ENCODE measurements at regions not wholly inside any gene's neighbourhood (a gene's known extent, or its start where the extent isn't known, plus 50 kb on each side); places are given as distances from the start of the nearest gene placed in this dataset.

DNA sequence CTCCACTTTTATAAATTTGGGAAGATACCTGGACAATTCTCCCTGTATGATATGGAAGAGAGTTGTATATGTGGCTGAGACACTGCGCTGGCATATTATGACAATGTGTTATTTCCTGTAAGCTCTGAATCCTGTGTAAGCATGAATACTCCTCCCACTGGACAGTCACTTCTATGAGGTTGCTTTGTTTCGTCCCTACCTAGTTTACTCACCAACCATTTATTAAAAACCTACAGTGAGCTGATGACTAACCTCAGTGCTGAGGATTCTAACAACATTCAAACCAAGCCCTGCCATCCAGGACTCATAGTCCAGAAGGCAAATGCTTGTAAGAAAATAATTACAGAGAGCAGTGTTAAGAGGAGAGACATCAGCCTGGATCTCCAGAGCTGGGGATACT lies 1632.9 kb upstream of the TENM3 start:
- no peaks in the 10 kb centered on the region for H3K27me3 ChIP-seq (ENCODE audit: control insufficient read depth, insufficient read depth, low read length)
- no peak overlapping the region for H3K4me3 ChIP-seq (ENCODE audit: low read length)
- no peak overlapping the region for H3K9ac ChIP-seq (ENCODE audit: low read length)
- H3K27ac ChIP-seq (ENCODE audit: low read depth, low read length), result no peak overlapping the region
- H3K36me3 ChIP-seq (ENCODE audit: control insufficient read depth, insufficient read depth, low read length), result no peaks in the 10 kb centered on the region
- H3K4me1 ChIP-seq (ENCODE audit: control insufficient read depth, insufficient read depth, low read length), result no peaks in the 10 kb centered on the region

DNA sequence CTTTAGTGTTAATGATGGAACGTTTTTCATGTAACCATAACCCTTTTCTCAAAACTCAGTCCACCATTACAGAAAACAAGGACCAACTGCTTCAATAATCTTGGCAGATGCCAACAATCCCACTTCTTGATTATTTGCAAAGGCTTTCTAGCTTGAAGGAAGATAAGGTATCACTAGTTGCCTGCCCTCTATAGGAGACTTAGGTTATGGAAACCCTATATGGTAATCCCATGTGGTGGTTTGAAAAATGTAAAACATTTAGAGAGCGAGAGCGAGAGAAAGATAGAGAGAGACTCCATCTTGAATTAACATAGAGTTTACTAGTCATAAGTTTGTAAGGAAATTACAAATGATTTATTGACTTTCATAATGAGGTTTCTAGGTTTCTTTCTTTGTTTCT lies 1627.5 kb upstream of the TENM3 start:
- H3K36me3 ChIP-seq (ENCODE audit: control insufficient read depth, insufficient read depth, low read length), result no peaks in the 10 kb centered on the region
- H3K27ac ChIP-seq (ENCODE audit: low read depth, low read length), result no peak overlapping the region
- H3K27me3 ChIP-seq (ENCODE audit: control insufficient read depth, insufficient read depth, low read length), result no peaks in the 10 kb centered on the region
- H3K4me1 ChIP-seq (ENCODE audit: control insufficient read depth, insufficient read depth, low read length), result no peaks in the 10 kb centered on the region
- no peak overlapping the region for H3K4me3 ChIP-seq (ENCODE audit: low read length)
- H3K9ac ChIP-seq (ENCODE audit: low read length), result no peak overlapping the region

DNA sequence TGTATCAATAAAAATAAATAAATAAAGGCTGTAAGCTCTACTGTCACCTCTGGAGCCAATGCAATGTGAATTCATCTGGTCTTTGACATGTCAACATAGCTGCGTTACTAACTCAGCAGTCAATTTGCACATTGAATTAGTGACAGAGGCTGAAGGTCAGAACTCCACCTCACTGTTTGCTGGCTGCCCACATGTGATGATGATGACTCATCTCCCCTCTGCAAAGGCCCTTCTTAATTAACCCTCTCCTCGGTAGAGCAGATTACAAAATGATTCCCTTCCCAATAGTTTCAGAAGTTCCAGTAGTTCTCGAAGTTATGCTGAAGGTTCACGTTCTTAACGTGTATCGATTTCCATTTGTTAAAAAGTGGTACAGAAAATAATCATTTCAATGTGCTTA lies 1626.0 kb upstream of the TENM3 start:
- Histone ChIP-seq H3K4me3 (ENCODE audit: low read length) (no peak overlapping the region), H3K27ac (ENCODE audit: low read depth, low read length) (no peak overlapping the region), H3K9ac (ENCODE audit: low read length) (no peak overlapping the region), H3K27me3 (ENCODE audit: control insufficient read depth, insufficient read depth, low read length) (no peaks in the 10 kb centered on the region), H3K4me1 (ENCODE audit: control insufficient read depth, insufficient read depth, low read length) (no peaks in the 10 kb centered on the region), H3K36me3 (ENCODE audit: control insufficient read depth, insufficient read depth, low read length) (no peaks in the 10 kb centered on the region)

GRCh38 chr4:180618396-180618795 lies 1624.8 kb upstream of the TENM3 start:
- no peak overlapping the region for H3K27ac ChIP-seq (ENCODE audit: low read depth, low read length)
- H3K4me1 ChIP-seq (ENCODE audit: control insufficient read depth, insufficient read depth, low read length), result no peaks in the 10 kb centered on the region
- H3K36me3 ChIP-seq (ENCODE audit: control insufficient read depth, insufficient read depth, low read length), result no peaks in the 10 kb centered on the region
- no peaks in the 10 kb centered on the region for H3K27me3 ChIP-seq (ENCODE audit: control insufficient read depth, insufficient read depth, low read length)
- no peak overlapping the region for H3K4me3 ChIP-seq (ENCODE audit: low read length)
- H3K9ac ChIP-seq (ENCODE audit: low read length), result no peak overlapping the region

GRCh38 chr4:180619440-180619839 lies 1623.8 kb upstream of the TENM3 start:
- Histone ChIP-seq H3K27ac (ENCODE audit: low read depth, low read length) (no peak overlapping the region), H3K4me3 (ENCODE audit: low read length) (no peak overlapping the region), H3K9ac (ENCODE audit: low read length) (no peak overlapping the region), H3K27me3 (ENCODE audit: control insufficient read depth, insufficient read depth, low read length) (no peaks in the 10 kb centered on the region), H3K4me1 (ENCODE audit: control insufficient read depth, insufficient read depth, low read length) (no peaks in the 10 kb centered on the region), H3K36me3 (ENCODE audit: control insufficient read depth, insufficient read depth, low read length) (no peaks in the 10 kb centered on the region)

GRCh38 chr4:180622254-180622653 lies 1620.9 kb upstream of the TENM3 start:
- no peaks in the 10 kb centered on the region for H3K36me3 ChIP-seq (ENCODE audit: control insufficient read depth, insufficient read depth, low read length)
- no peak overlapping the region for H3K27ac ChIP-seq (ENCODE audit: low read depth, low read length)
- H3K4me1 ChIP-seq (ENCODE audit: control insufficient read depth, insufficient read depth, low read length), result no peaks in the 10 kb centered on the region
- no peak overlapping the region for H3K9ac ChIP-seq (ENCODE audit: low read length)
- H3K27me3 ChIP-seq (ENCODE audit: control insufficient read depth, insufficient read depth, low read length), result no peaks in the 10 kb centered on the region
- no peak overlapping the region for H3K4me3 ChIP-seq (ENCODE audit: low read length)

- no peak overlapping the region for H3K4me3 ChIP-seq (ENCODE audit: low read length)
- no peaks in the 10 kb centered on the region for H3K4me1 ChIP-seq (ENCODE audit: control insufficient read depth, insufficient read depth, low read length)
- no peak overlapping the region for H3K9ac ChIP-seq (ENCODE audit: low read length)
- no peak overlapping the region for H3K27ac ChIP-seq (ENCODE audit: low read depth, low read length)
- H3K36me3 ChIP-seq (ENCODE audit: control insufficient read depth, insufficient read depth, low read length), result no peaks in the 10 kb centered on the region
- no peaks in the 10 kb centered on the region for H3K27me3 ChIP-seq (ENCODE audit: control insufficient read depth, insufficient read depth, low read length)
These were observed 1617.5 kb upstream of the TENM3 start for GRCh38 chr4:180625653-180626052.

DNA sequence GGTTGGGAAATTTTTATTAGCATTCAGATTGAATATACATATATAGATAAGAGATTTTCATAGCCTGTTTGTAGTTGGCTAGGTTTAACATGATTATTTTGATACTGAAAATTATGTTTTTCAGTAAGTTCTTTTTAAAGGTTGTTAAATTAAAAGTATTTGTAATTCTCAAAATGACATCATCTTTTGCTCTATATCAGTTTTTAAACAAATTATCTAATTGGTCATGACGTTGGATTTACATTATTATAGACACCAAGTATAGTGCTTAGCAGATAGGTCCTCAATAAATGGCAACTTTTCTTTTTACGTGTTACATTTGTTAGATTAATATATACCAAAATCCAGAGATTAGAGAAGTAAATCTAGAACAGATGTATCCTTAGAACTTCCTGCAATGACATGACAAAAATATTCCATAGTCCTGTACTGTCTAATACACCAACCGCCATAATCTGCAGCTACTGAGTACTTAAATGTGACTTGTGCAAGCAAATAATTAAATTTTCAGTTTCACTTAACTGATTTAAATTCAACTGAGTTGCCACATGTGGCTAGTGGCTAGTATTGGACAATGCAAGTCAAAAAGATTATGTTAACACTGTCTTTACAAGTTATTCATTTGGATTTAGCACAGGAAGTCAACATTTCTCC lies 1613.1 kb upstream of the TENM3 start:
- Histone ChIP-seq H3K36me3 (ENCODE audit: control insufficient read depth, insufficient read depth, low read length) (no peaks in the 10 kb centered on the region), H3K27ac (ENCODE audit: low read depth, low read length) (no peak overlapping the region), H3K9ac (ENCODE audit: low read length) (no peak overlapping the region), H3K4me1 (ENCODE audit: control insufficient read depth, insufficient read depth, low read length) (no peaks in the 10 kb centered on the region), H3K4me3 (ENCODE audit: low read length) (no peak overlapping the region), H3K27me3 (ENCODE audit: control insufficient read depth, insufficient read depth, low read length) (no peaks in the 10 kb centered on the region)

GRCh38 chr4:180634306-180634705 lies 1608.9 kb upstream of the TENM3 start:
- no peaks in the 10 kb centered on the region for H3K36me3 ChIP-seq (ENCODE audit: control insufficient read depth, insufficient read depth, low read length)
- H3K4me3 ChIP-seq (ENCODE audit: low read length), result no peak overlapping the region
- H3K9ac ChIP-seq (ENCODE audit: low read length), result no peak overlapping the region
- no peaks in the 10 kb centered on the region for H3K4me1 ChIP-seq (ENCODE audit: control insufficient read depth, insufficient read depth, low read length)
- H3K27ac ChIP-seq (ENCODE audit: low read depth, low read length), result no peak overlapping the region
- H3K27me3 ChIP-seq (ENCODE audit: control insufficient read depth, insufficient read depth, low read length), result no peaks in the 10 kb centered on the region

DNA sequence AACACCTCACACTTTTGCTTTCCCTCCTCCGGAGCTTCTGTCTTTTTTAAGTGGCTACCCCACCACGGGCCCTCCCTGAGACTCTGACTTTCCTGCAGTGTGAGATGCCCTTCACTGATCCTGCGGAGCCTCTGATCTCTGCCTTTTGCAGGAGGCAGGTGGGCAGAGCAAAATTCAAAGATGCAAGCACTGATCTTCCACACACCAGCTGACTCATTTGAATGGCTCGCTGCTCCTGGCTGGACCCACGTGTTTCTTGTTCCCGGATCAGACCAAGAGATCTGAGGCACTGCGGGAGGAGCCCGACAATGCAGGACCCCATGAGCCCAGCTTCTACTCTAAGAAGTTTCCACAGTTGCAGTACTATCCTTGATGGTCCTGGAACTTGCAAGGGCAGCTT lies 1607.9 kb upstream of the TENM3 start:
- no peak overlapping the region for H3K9ac ChIP-seq (ENCODE audit: low read length)
- H3K27me3 ChIP-seq (ENCODE audit: control insufficient read depth, insufficient read depth, low read length), result no peaks in the 10 kb centered on the region
- H3K4me3 ChIP-seq (ENCODE audit: low read length), result no peak overlapping the region
- H3K36me3 ChIP-seq (ENCODE audit: control insufficient read depth, insufficient read depth, low read length), result no peaks in the 10 kb centered on the region
- no peak overlapping the region for H3K27ac ChIP-seq (ENCODE audit: low read depth, low read length)
- H3K4me1 ChIP-seq (ENCODE audit: control insufficient read depth, insufficient read depth, low read length), result no peaks in the 10 kb centered on the region

GRCh38 chr4:180636696-180637404 lies 1606.4 kb upstream of the TENM3 start:
- H3K36me3 ChIP-seq (ENCODE audit: control insufficient read depth, insufficient read depth, low read length), result no peaks in the 10 kb centered on the region
- H3K4me3 ChIP-seq (ENCODE audit: low read length), result no peak overlapping the region
- no peaks in the 10 kb centered on the region for H3K4me1 ChIP-seq (ENCODE audit: control insufficient read depth, insufficient read depth, low read length)
- H3K27me3 ChIP-seq (ENCODE audit: control insufficient read depth, insufficient read depth, low read length), result no peaks in the 10 kb centered on the region
- H3K9ac ChIP-seq (ENCODE audit: low read length), result no peak overlapping the region
- no peak overlapping the region for H3K27ac ChIP-seq (ENCODE audit: low read depth, low read length)

DNA sequence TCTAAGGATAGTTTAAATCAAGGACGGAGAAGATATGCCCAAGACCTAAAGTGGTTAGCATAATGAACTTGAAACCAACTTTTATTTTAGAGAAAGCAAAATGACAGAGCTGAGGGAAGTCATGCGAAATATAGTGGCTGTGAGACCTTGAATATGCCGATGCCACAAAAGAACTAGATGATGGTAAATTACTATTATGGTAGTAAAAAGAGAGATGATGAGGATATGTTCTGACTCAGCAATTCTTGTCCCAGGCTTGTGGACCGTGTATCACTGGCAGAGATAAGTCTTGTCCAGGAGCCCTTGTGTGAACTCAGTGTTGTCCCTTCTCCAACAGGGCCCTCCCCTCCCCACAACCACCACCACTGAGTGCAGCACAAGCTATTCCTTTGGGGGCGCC lies 1605.6 kb upstream of the TENM3 start:
- Histone ChIP-seq H3K27ac (ENCODE audit: low read depth, low read length) (no peak overlapping the region), H3K4me3 (ENCODE audit: low read length) (no peak overlapping the region), H3K9ac (ENCODE audit: low read length) (no peak overlapping the region), H3K27me3 (ENCODE audit: control insufficient read depth, insufficient read depth, low read length) (no peaks in the 10 kb centered on the region), H3K4me1 (ENCODE audit: control insufficient read depth, insufficient read depth, low read length) (no peaks in the 10 kb centered on the region), H3K36me3 (ENCODE audit: control insufficient read depth, insufficient read depth, low read length) (no peaks in the 10 kb centered on the region)

- no peak overlapping the region for H3K9ac ChIP-seq (ENCODE audit: low read length)
- H3K27me3 ChIP-seq (ENCODE audit: control insufficient read depth, insufficient read depth, low read length), result no peaks in the 10 kb centered on the region
- H3K4me1 ChIP-seq (ENCODE audit: control insufficient read depth, insufficient read depth, low read length), result no peaks in the 10 kb centered on the region
- H3K36me3 ChIP-seq (ENCODE audit: control insufficient read depth, insufficient read depth, low read length), result no peaks in the 10 kb centered on the region
- no peak overlapping the region for H3K27ac ChIP-seq (ENCODE audit: low read depth, low read length)
- H3K4me3 ChIP-seq (ENCODE audit: low read length), result no peak overlapping the region
These were observed 1603.0 kb upstream of the TENM3 start for GRCh38 chr4:180640193-180640592.
